Thoracic aorta (tissue), 2 donors: ENCODE measurements at regions not wholly inside any gene's neighbourhood (a gene's known extent, or its start where the extent isn't known, plus 50 kb on each side); places are given as distances from the start of the nearest gene placed in this dataset.

ENCODE experiments used
- ATAC-seq: fragments of 150-250 bp; one replicate; pipeline ENCODE4 v1.8.0; 2017; ENCODE audit warnings: low read depth; ENCODE audit not compliant: insufficient number of reproducible peaks, low FRiP score
- DNase-seq: peaks from one replicate; pipeline ENCODE4 v3.0.0-alpha.2; 2020; ENCODE audit warnings: low spot score
- H3K27ac ChIP-seq, 2 donors: fragments of 200-600 bp; sonication (generic); 1 replicate in 1 of 2; 2 replicates in 1 of 2; pipeline ENCODE4 v1.5.1; 2016; ENCODE audit warnings: mild to moderate bottlenecking in 2 of 2, moderate library complexity in 2 of 2
- H3K27me3 ChIP-seq: fragments of 200-600 bp; sonication (generic); replicated peaks from 2 replicates; pipeline ENCODE4 v1.6.0; 2016; ENCODE audit warnings: mild to moderate bottlenecking; ENCODE audit not compliant: insufficient read depth
- H3K36me3 ChIP-seq: fragments of 200-600 bp; sonication (generic); one replicate; pipeline ENCODE4 v1.5.1; 2016
- H3K4me1 ChIP-seq, 2 donors: fragments of 200-600 bp; sonication (generic); 1 replicate in 1 of 2; 2 replicates in 1 of 2; pipeline versions ENCODE4 v1.5.1 to v1.6.0; 2016; ENCODE audit warnings: low read depth in 2 of 2, mild to moderate bottlenecking in 1 of 2; ENCODE audit not compliant: control insufficient read depth in 1 of 2
- H3K4me3 ChIP-seq: fragments of 200-600 bp; sonication (generic); 2 replicates; pipeline ENCODE4 v1.5.1; 2016; ENCODE audit warnings: mild to moderate bottlenecking
- H3K9me3 ChIP-seq: fragments of 200-600 bp; sonication (generic); 2 replicates; pipeline ENCODE4 v1.5.1; 2016
- CTCF ChIP-seq: fragments of 200-600 bp; sonication (generic); IDR thresholded peaks from one replicate; pipeline ENCODE4 v1.5.1; 2019; ENCODE audit warnings: antibody characterized with exemption

DNA sequence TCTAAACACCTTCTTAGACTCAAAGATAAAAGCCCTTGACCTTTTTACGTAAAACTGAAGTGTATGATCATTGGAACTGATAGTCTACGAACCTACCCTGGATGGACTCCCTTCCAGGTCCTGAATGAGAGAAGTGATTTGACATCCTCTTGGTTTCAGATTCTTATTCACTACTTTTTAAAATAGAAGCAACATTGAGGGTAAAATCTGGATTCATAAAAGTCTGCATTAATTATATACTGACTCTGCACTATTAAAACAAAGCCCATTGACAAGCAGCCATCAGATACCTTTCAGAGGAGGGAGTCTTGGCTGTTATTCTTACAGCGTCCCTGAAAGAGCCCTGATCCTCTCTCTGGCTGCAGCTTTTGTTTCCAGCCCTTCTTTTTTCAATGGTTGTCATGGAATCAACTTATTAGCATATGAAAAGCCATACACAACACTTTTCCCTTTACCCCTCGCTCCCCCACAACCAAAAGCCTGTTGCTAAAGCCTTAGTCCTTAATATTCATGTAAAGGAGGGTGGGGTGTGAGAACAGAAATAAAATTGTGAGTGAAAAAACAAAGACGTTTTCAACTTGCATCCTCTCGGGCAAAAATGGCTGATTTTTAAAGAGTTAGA, 270.0 kb upstream of the MARCKS start:
- TF ChIP-seq CTCF, result no peak
- DNase-seq, result no peak
- Histone ChIP-seq H3K4me1 (no peaks in the 10 kb centered on the region), H3K36me3 (no peaks in the 10 kb centered on the region), H3K27ac (no peak overlapping the region), H3K27me3 (no peaks in the 10 kb centered on the region), H3K9me3 (no peaks in the 10 kb centered on the region), H3K4me3 (no peak overlapping the region)
- no peak for ATAC-seq

GRCh38 chr6:113588646-113589045, 268.5 kb upstream of the MARCKS start:
- ATAC-seq (no peak), DNase-seq (no peak)
- H3K27me3 ChIP-seq, result no peaks in the 10 kb centered on the region
- H3K9me3 ChIP-seq, result no peaks in the 10 kb centered on the region
- no peak overlapping the region for H3K4me3 ChIP-seq
- no peaks in the 10 kb centered on the region for H3K4me1 ChIP-seq
- no peak overlapping the region for H3K27ac ChIP-seq
- no peaks in the 10 kb centered on the region for H3K36me3 ChIP-seq
- TF ChIP-seq CTCF, result no peak

DNA sequence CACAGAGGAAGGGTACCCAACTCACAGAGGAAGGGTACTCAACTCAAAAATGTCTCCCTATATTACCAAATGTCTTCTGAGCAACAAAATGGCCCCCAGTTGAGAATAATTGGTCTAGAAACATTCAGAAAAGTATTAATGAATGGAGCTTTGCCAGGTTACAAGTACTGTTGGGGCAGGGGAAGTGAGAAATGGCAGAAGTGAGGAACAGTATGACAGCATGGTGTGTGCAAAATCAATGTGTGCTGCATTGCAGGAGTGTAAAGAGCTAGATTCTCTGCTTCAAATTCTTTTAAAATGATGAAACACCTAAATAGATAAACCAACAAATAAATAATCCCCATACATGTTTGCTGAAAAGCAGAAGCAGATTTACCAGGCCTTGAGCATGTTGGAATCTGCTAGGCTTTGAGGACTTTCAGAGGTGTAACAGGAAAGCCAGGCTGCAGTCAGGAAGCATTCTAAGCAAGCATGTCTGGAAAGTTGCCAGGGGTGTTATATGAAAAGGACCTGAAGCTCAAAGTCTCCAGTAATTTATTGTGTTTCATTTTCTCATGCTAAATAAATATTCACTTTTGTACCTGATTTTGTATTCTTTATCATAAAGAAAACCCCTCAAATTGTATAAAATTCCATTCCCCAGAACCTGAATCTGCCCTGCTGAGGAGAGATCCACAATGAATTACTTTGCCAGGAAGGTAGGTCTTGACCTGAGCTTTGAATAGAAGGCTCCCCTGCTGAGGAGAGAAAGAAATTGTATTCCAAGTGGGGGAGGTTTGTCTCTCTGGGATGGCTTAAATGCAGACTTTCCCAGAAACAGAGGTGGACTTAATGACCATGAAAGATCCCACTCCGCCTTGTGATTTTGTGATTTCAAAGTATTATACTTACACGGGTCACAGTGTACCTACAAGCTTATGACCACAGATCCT, 265.0 kb upstream of the MARCKS start:
- no peak overlapping the region for H3K27ac ChIP-seq
- no peak for ATAC-seq
- no peak for DNase-seq

DNA sequence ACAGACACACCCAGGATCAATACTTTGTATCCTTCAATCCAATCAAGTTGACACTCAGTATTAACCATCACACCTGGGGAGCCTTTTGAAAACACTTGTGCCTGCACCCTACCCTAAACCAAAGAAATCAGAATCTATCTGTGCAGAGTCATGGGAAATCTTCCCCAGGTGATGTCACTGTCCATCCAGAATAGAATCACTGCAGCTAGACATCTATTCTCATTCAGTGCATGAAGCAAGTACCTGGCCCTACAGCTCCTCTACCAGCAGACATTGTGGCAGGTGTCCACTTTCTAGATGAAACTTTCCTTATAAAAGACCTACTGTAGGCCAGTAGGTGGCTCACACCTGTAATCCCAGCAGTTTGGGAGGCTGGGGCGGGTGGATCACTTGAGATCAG, 262.4 kb upstream of the MARCKS start:
- DNase-seq (no peak), ATAC-seq (no peak)
- Histone ChIP-seq H3K36me3 (no peaks in the 10 kb centered on the region), H3K4me1 (peaks cover 0 to 17% of the 10 kb centered on the region in 2 donors), H3K27ac (no peak overlapping the region), H3K27me3 (no peaks in the 10 kb centered on the region), H3K4me3 (no peak overlapping the region), H3K9me3 (no peaks in the 10 kb centered on the region)
- TF ChIP-seq CTCF, result no peak

More for the DNA sequence above, 265.0 kb upstream of the MARCKS start:
- no peak for TF ChIP-seq CTCF
- peaks cover 0 to 15% of the 10 kb centered on the region in 2 donors for H3K4me1 ChIP-seq
- H3K4me3 ChIP-seq, result no peak overlapping the region
- H3K27me3 ChIP-seq, result no peaks in the 10 kb centered on the region
- H3K9me3 ChIP-seq, result no peaks in the 10 kb centered on the region
- H3K36me3 ChIP-seq, result no peaks in the 10 kb centered on the region

- no peak overlapping the region for H3K27ac ChIP-seq
- no peak for ATAC-seq
- H3K27me3 ChIP-seq, result no peaks in the 10 kb centered on the region
- DNase-seq, result no peak
- no peaks in the 10 kb centered on the region for H3K36me3 ChIP-seq
- no peaks in the 10 kb centered on the region for H3K9me3 ChIP-seq
- H3K4me1 ChIP-seq, result peaks cover 0 to 17% of the 10 kb centered on the region in 2 donors
- TF ChIP-seq CTCF, result no peak
- H3K4me3 ChIP-seq, result no peak overlapping the region
These were observed 261.2 kb upstream of the MARCKS start for GRCh38 chr6:113595911-113596376.
